M059J (cell line): ENCODE measurements at regions not wholly inside any gene's neighbourhood (a gene's known extent, or its start where the extent isn't known, plus 50 kb on each side); places are given as distances from the start of the nearest gene placed in this dataset.
A peak's percentile ranks its signal among the peaks of the same experiment; 100 is the strongest.

ENCODE experiments used
- DNase-seq: peaks from one replicate; pipeline ENCODE4 v3.0.0-alpha.2; 2012; ENCODE audit warnings: low read depth

DNA sequence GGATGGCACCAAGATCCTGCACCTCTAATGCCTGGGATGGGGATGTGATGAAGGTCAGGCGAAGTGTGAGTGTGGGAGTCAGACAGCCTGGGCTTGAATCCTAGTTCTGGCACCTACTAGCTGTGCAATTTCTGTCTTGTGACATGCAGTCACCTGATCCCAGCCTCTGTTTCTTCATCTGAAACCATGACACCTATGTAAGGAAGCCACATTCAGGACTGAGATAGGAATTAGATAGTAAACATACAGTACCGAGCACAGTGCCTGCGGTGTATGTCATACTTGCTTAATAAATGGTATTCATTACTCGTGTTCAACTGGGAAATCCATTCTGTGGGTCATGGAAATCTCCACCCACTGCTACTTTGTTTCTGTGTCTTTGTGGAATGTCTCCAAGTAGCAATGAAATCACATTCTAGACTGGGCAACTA, 140.6 kb upstream of the STC2 start:
- no peak for DNase-seq

DNA sequence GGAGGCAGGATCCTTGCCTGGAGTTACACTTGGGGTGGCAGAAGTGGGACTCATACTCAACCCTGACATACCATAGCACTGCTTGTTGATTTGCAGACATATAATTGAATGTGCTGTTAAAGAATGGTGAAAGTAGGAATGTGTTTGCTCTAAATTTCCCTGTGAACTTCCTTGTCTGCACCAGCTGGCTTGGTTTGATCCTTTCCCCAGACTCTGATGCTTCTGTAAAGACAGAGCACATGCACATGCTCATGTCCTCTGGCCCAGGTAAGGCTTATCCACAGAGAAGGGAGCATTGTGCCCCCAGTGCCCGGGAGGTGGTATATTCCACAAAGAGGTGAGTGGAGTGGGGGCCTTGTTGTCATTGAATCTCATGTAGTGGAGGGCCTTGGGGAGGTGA, 138.0 kb upstream of the STC2 start:
- DNase-seq, result no peak

DNA sequence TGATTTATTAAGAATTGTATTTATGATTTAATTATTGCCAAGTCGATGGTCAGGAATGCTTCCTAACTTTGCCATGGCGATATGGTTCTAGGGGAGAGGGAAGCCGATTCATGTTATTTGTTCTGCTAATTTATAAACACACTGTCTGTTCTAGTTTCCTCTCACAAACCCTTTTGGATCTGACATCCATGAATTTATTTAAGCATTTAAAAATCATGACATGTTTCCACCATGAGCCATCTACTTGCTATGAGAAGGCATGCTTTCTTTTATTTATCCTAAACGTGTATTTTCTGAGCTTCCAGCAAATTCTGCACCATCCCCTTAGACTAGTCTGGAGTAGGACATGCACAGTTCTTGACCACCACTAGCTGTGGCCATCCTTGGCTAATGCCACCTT, 136.6 kb upstream of the STC2 start:
- DNase-seq, result no peak

DNA sequence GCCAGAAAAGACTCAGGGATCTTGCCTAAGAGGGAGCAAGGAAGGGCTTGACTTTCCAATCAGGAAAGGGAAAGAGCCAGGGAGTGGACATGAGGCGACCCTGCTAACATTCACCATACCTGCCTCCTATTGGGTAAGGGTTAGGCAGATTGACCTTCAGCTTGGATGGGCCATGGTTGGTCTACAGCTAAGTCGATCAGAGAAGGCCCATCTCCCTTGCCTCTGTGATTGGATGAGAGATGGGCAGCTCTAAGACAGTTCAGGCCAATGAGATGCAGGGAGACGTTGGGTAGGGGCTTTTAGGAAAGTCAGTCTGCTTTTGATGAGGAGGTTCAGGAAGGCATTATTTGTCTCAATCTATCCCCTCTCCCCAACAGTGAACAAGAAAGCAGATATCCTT, 135.0 kb upstream of the STC2 start:
- no peak for DNase-seq

DNA sequence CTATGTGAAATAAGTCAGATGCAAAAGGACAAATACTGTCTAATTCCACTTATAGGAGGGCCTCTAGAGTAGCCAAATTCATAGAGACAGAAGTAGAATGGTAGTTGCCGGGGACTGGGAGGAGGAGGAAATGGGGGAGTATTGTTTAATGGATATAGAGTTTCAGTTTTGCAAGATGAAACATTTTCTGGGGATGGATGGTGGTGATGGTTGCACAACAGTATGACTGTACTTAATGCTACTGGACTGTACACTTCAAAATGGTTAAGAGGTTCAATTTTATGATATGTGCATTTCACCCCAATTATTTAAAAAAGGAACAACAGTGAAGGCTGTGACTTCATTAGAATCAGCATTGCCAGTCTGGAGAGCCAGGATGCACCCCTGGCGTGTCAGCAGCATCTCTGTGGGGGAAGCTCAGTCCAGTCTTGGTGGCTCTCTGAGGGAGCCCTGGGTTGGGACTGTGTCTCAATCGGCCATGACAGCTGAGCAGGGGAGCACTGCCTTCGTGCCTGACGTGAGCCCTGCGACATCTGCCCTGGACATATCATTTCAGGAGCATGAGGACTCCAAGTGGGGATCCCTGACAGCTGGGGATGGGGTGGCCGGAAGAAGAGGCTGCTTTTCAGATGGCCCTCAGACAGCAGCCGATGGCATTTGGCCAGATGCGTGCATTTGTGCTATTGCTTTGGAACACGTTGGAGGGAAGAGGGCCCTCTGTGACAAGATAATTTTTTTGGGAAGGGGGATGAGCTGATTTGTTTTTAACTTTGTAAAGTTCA, 130.8 kb upstream of the STC2 start:
- peak; percentile 51 for DNase-seq

DNA sequence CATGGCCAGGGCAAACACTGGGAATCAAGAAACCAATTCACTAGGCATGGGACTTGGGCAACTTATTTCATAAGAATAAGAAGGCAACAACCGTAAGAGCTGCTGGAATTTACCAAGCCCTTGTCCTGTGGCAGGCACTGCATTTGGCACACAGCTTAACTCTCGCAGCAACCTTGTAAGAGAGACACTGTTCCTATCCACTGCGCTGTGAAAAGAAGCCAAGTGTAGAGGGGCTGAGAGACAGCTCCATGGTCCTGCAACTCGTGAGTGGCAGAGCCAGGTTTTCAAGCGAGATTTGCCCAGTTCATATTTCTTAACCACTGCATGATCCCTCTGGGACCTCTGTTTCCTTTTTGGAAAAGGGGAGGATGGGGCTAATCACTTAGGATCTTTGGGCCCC, 129.3 kb upstream of the STC2 start:
- peak; percentile 53 for DNase-seq

DNA sequence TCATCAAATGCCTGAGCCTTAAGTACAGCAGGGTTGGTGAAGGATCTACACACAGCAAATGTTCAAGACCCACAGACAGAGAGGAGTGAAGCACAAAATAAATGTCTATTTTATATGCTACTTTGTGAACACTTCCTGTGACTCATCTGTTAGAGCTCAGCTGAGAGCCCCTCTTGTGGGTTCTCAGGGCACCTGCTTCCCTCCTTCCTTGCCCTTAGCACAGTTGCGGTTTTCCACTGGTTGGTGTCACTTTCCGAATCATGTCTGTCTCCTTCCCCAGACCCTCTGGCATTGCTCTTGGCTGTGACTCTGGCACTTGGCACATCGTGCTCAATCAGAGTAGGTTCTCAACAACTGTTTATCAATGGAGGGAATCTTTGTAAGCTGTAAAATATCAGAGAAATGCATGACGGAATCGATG, 128.5 kb upstream of the STC2 start:
- DNase-seq, result peak; percentile 99

DNA sequence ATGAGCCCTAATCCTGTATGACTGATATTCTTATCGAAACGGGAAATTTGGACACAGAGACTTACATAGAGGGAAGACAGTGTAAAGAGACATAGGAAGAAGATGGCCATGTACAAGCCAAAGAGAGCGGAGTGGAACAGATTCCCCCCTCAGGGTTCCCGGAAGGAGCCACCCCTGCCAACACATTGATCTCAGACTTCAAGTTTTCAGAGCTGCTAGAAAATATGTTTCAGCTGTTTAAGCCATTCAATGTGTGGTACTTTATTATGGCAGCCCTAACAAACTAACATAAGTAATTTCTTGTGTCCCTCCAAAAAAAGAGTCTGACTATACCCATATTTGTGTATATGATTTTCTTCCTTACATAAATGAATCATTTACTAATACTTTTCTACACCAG, 128.0 kb upstream of the STC2 start:
- DNase-seq, result no peak

DNA sequence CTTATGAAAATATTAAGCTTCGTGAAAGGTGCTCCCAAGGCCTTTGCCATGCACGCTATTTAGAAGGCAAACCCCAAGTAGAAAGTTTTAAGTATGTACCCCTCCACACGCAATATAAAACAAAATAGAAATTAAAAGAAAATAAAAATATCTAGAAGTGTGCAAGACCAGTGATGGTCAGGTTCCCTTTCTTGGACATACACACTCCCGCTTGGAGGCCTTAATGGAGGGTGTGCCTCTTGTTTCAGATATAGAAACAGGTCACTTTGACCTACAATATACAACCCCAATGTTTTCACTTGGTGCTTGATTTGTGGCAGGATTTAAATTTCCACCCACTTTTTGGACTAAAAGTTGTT, 127.4 kb upstream of the STC2 start:
- DNase-seq, result no peak

DNA sequence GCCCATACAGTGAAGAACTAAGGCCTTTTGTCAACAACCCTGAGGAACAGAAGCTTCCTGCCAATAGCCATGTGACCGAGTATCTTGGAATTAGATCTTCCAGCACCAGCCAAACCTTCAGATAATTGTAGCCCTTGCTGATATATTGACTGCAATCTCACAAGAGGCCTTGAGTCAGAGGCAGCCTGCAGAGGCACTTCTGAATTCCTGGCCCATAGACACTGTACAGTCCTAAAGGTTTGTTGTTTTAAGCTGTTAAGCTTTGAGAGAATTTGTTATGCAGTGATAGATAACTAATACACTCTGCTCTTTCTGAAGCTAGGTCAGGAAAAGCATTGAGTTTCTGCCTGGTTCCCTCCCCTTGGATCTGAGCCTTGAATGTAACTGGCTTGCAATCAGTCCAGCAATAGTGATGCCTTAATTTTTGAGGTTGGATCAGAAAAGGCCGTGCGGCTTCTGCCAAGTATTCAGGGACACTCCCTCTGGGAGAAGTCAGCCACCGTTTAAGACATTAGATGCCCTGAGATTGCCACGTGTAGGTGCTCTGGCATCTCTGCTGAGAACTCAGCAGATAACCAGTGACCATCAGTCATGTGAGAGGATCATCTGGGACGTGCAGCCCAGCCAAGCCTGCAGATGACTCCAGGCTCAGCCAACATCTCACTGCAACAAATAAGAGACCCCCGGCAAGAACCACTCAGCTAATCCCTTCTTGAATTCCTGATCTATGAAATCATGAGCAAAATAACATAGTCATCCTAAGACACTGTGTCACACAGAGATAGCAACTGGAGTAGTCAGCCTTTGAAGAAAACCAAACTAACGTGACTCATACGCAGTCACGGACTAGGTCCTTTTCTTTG, 126.8 kb upstream of the STC2 start:
- DNase-seq, result peak; percentile 100

DNA sequence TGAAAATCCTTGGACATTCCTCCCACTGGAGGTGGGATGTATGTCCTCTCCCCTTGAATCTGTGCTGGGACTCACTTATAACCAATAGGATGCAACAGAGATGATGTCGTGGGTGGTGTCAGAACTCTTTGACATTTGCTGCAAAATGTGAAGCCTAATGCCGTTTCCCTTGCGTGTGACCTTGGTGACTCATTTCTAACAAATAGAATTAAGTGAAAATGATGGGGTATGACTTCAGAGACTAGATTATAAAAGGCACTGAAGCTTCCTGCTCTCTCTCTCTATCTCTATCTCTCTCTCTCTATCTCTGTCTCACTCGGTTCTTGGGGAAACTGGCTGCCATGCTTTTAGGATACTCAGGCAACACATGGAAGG, 126.1 kb upstream of the STC2 start:
- DNase-seq, result peak; percentile 93

DNA sequence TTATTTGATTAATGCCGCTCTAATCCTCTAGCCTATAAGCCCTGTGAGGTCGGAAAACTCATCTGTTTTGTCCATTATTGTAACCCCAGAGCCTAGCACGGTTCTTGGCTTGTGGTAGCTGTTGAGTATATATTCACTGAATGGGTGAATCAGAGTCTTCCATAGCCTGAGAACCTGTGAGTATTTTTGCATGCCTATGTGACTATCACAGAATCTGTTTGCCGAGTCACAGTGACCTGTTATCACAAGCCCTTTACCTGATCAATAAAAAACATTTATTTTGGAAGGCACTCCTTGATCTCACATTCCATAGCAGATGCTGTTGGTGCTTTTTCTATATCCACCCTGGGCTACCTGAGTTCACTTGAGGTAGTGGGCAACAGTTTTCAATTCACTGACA, 125.0 kb upstream of the STC2 start:
- DNase-seq, result peak; percentile 58

DNA sequence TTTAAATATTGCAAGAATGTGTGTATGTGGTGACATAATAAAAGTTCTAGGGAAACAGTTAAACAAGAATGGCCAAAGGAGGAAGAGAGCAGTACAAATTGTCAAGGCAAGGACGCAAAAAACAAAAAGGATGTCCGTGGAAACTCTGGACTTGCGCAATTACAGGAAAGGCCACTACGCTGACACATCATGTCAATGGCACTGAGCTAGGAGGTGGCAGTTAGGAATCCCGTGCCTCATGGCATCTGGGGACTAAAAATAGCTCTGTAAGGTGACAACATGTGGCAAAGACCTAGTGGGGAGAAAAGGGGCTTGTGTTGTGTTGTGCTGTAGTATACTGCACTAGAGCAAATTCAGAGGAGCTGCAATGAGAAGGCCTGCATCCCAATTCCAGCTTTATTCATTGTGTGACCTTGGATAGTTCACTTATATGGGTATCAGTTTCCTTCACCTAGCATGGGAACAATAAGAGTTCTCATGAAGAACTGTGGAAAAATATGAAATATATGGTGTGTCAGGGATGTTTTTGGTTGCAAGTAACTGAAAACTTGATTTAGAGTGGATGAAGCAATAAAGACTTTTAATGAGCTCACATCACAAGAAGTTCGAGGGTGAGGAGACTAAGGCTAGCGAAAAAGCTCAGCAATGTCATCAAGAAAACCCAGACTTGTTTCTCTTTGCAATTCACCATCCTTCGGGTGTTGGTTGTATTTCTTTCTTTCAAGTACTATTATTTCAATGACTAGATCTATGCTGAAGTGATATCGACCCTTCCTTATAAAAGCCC, 124.1 kb upstream of the STC2 start:
- peak; percentile 87 for DNase-seq

DNA sequence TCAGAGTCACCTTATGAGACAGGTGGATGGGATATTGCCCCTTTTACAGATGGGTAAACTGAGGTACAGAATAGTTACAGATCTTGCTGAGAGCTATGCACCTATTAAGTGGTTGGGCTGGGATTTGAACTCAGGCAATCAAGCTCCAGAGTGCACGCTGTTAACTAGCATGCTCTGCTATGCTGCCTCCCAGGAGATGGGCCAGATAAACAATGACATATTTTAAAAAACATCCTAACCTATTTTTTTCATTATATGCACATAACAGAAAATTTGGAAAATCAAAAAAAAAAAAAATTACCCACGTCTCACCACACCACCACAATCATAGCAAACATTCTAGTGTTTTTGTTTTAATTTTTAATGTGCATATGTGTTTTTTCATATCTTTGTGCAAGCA, 123.4 kb upstream of the STC2 start:
- DNase-seq, result no peak

DNA sequence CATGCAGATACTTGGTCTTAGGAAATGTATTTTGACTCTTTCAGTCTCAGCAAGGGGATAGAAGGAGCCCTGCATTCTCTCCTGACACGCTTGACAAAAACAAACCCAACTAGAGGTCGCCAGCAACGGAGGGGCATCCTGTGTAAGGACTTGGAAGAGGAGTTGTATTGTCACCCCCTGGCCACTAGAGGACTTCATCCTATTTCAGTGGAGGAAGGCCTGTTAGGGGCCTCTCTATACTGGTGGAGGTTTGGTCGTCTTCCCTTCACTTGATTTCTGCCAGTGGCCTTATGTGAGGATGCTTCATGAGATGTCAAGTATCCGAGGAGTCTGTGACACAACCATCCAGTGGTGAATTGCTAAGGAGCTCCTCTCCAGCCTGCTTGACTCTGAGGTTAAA, 122.8 kb upstream of the STC2 start:
- DNase-seq, result peak; percentile 50

DNA sequence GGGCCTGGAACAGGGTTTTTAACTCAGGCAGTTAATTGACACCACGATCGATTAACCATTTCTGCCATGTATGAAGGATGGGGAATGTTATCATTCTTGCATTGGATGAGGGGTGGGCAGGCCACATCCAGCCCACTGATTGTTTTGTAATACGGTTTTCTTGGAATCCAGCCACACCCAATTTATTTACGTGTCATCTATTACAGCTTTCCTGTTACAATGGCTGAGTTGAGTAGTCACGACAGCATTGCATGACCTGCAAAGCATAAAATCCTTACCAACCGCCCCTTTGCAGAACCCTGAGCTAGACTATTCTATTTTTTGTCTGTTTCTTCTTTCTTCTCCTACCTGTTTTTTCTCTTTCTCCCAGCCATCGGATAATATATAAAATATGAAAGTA, 122.0 kb upstream of the STC2 start:
- no peak for DNase-seq

DNA sequence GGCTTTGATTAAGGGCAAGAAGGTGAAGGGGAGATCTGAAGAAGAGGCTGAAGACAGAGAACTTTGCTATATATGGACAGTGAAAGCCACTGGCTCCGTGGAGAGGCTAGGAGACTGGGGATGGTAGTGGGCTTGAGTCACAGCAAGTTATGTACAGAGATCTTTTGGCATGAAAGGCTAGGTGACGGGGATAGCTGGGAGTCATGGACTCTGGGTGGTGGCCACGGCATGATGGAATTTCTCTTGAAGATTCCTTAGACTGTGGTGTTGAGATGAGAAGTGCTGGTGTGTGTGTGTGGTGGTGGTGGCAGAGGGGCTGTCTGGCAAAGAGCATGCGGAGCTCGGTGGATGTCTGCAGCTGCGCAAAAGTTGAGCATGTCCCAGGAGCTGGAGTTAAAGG, 120.6 kb upstream of the STC2 start:
- DNase-seq, result no peak

DNA sequence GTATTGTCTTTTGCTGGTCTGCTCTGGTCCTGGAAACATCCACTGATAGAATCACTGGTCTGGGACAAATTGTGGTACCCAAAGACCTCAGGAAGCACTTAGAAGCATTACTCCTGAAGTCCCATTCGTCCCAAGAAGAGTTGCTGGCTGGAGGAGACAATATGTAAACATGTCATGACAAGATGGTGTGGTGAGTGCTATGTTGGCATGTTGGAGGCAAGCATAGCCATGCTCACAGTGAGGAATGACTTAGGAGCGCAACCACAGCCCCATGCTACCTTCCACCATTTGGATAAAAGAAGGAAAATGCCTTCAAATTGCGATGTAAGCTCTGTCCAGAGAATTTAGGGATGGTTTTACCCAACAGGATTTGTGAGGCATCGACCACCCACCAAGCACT, 115.8 kb upstream of the STC2 start:
- no peak for DNase-seq

DNA sequence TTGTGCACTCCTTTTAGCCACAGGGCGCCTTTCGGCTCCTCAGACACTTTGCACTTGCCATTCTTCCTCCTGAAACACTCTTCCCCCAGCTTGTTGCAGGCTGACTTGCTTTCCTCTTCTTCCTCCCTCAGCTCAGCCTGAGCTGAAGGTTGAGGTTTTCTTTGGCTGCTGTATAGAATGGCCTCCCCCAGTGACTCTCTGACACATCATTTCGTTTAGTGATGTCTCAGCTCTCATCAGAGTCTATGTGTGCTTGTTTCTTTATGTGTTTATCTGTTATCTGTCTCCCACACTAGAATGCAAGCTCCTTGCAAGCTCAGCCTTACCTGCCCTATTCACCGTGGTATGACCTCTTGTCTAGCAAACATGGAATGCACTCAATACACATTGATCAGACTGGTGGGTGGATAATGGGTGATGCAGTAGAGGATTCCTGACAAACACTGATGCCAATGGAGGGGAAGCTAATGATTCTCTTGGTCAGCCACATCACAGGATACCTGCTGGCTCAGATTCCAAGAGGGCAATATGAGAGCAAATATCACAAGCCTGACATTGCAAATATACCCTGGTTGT, 112.9 kb upstream of the STC2 start:
- DNase-seq, result no peak

DNA sequence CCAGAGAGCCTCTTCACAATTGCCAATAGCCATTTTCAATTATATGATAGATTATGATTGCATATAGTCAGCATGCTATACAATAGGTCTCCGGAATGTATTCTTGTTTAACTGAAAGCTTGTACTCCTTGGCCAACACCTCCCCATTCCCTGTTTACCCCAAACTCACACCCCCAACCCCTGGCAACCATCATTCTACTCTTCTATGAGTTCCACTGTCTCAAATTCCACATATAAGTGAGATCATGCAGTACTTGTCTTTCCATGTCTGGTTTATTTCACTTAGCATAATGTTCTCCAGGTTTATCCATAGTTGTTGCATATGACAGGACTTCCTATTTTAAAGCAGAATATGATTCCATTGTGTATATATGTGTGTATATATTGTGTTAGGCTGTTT, 110.7 kb upstream of the STC2 start:
- DNase-seq, result no peak

DNA sequence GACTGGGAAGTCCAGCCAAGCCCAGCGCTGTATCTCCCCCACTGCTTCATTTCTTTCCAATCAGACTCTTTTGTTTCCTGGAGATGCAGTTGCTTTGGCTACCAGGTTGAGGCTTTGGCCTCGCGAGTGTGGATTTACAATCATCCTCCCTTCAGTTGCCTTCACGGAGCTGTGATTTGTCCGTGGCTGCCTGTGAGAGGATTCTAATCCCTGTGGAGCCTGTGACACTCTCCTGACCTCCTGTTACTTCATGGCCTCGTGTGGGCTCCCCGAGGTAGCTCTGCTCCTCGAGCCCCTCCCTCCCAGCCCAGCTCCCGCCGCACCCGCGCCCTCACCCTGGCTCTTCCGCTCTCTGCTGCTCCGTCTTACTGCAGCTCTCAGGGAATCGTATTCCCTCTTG, 107.2 kb upstream of the STC2 start:
- DNase-seq, result no peak

DNA sequence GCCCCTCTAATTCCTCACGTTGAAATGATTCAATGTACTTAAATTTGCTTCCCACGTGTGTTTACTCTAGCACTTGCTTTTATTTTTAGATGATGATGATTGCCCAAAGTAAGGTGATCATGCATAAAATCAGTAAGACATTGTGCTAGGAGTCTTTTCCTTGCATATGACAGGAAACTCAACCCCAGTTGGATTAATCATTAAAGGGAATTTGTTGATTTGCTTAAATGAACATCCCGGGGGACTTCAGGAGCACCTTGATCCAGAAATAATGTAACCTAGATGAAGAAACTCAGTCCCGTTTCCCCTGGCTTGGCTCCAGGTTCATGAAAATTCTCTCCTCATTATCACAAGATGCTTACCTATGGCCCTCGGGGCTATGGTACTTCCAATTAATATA, 106.1 kb upstream of the STC2 start:
- DNase-seq, result no peak
